ENCODE measurements at regions not wholly inside any gene's neighbourhood (a gene's known extent, or its start where the extent isn't known, plus 50 kb on each side); places are given as distances from the start of the nearest gene placed in this dataset.
"Not testable (repeated sequence)": the region's sequence is repeated elsewhere in the genome, so short reads cannot be mapped to it uniquely, and the experiment has no call there.

DNA sequence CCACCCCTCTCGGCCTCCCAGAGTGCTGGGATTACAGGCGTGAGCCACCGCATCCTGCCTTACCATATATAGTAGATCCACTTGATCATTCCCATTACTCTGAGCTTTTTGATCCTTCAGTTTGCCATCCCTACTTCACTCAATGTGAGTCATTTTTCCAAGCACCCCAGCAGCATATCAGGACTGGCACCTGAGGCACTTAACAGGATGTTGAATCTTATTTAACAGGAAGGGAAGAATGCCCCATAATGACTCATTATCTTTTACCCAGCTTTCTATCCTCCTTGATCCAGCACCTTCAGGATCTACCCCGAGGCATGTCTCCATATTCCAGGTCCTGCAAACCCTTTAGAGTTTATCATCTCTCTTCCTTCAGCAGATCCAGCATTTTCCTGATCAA, 84.9 kb upstream of the CMKLR1 start:
- Histone ChIP-seq H3K4me3 (ENCODE audit: low read depth, low read length, poor library complexity, severe bottlenecking) (no peak overlapping the region), H3K9me2 (ENCODE audit: low read depth, low read length) (no peaks in the 10 kb centered on the region), H3K4me1 (ENCODE audit: insufficient read depth, low read length, severe bottlenecking) (no peaks in the 10 kb centered on the region), H3K4me2 (ENCODE audit: low read length) (no peak overlapping the region), H3K9ac (ENCODE audit: low read length) (no peak overlapping the region), H3K36me3 (ENCODE audit: insufficient read depth, low read length) (no peaks in the 10 kb centered on the region), H2AFZ (ENCODE audit: low read length) (no peak overlapping the region), H3F3A (ENCODE audit: insufficient read depth, low read length) (no peaks in the 10 kb centered on the region), H3K27me3 (ENCODE audit: insufficient read depth, low read length) (no peaks in the 10 kb centered on the region), H3K79me2 (ENCODE audit: insufficient read depth, low read length) (no peaks in the 10 kb centered on the region), H3K9me3 (ENCODE audit: low read length) (no peaks in the 10 kb centered on the region), H4K20me1 (ENCODE audit: insufficient read depth, low read length) (no peaks in the 10 kb centered on the region), H3K27ac (ENCODE audit: low read depth, low read length, poor library complexity, severe bottlenecking) (no peak overlapping the region)
- TF ChIP-seq, protein P1, sequence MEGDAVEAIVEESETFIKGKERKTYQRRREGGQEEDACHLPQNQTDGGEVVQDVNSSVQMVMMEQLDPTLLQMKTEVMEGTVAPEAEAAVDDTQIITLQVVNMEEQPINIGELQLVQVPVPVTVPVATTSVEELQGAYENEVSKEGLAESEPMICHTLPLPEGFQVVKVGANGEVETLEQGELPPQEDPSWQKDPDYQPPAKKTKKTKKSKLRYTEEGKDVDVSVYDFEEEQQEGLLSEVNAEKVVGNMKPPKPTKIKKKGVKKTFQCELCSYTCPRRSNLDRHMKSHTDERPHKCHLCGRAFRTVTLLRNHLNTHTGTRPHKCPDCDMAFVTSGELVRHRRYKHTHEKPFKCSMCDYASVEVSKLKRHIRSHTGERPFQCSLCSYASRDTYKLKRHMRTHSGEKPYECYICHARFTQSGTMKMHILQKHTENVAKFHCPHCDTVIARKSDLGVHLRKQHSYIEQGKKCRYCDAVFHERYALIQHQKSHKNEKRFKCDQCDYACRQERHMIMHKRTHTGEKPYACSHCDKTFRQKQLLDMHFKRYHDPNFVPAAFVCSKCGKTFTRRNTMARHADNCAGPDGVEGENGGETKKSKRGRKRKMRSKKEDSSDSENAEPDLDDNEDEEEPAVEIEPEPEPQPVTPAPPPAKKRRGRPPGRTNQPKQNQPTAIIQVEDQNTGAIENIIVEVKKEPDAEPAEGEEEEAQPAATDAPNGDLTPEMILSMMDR (IDR thresholded peaks at IDR 0.05; ENCODE audit: low read length) = no peak
- no peak for TF ChIP-seq EZH2 (IDR thresholded peaks at IDR 0.05; ENCODE audit: borderline replicate concordance, low read length)

DNA sequence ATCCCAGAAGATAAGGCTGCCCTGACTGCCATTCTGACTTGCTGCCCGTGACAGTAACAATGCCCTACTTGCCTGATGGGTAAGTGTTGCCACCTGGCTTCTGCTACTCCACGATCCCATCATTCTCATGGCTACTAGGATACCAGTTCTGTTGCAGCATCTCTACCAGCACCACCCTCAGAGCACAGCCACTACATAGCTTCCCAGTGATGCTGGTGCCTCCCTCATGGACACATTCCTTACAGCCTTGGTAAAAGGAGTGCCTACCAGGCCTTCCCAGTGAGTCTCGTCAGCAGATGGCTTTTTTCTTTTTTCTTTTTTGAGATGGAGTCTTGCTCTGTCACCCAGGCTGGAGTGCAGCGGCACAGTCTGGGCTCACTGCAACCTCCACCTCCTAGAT, 84.4 kb upstream of the CMKLR1 start:
- no peak overlapping the region for H3K27ac ChIP-seq (ENCODE audit: low read depth, low read length, poor library complexity, severe bottlenecking)
- H3K4me3 ChIP-seq (ENCODE audit: low read depth, low read length, poor library complexity, severe bottlenecking) = no peak overlapping the region
- H3K9ac ChIP-seq (ENCODE audit: low read length) = no peak overlapping the region
- no peaks in the 10 kb centered on the region for H3K36me3 ChIP-seq (ENCODE audit: insufficient read depth, low read length)
- H3K4me1 ChIP-seq (ENCODE audit: insufficient read depth, low read length, severe bottlenecking) = no peaks in the 10 kb centered on the region
- H4K20me1 ChIP-seq (ENCODE audit: insufficient read depth, low read length) = no peaks in the 10 kb centered on the region
- no peak overlapping the region for H3K4me2 ChIP-seq (ENCODE audit: low read length)
- TF ChIP-seq, protein P1 (IDR thresholded peaks at IDR 0.05; ENCODE audit: low read length) = no peak
- TF ChIP-seq EZH2 (IDR thresholded peaks at IDR 0.05; ENCODE audit: borderline replicate concordance, low read length) = no peak
- no peaks in the 10 kb centered on the region for H3K9me3 ChIP-seq (ENCODE audit: low read length)
- H3K9me2 ChIP-seq (ENCODE audit: low read depth, low read length) = no peaks in the 10 kb centered on the region
- H2AFZ ChIP-seq (ENCODE audit: low read length) = no peak overlapping the region
- no peaks in the 10 kb centered on the region for H3K27me3 ChIP-seq (ENCODE audit: insufficient read depth, low read length)
- no peaks in the 10 kb centered on the region for H3F3A ChIP-seq (ENCODE audit: insufficient read depth, low read length)
- no peaks in the 10 kb centered on the region for H3K79me2 ChIP-seq (ENCODE audit: insufficient read depth, low read length)

DNA sequence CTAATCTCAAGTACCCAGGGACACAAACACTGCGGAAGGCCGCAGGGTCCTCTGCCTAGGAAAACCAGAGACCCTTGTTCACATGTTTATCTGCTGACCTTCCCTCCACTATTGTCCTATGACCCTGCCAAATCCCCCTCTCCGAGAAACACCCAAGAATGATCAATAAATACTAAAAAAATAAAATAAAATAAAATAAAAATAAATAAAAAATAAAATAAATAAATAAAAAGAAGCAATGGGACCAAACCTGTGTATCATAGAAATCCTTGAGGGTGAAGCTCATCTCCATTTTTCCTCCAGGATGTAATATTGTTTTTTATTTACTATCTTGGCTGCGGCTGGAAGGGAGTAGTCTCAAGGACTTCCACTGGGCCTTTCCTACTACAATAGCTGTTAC, 82.0 kb upstream of the CMKLR1 start:
- H3K27me3 ChIP-seq (ENCODE audit: insufficient read depth, low read length); H2AFZ ChIP-seq (ENCODE audit: low read length); H3K9me2 ChIP-seq (ENCODE audit: low read depth, low read length); H3K9me3 ChIP-seq (ENCODE audit: low read length); H3K27ac ChIP-seq (ENCODE audit: low read depth, low read length, poor library complexity, severe bottlenecking); H3F3A ChIP-seq (ENCODE audit: insufficient read depth, low read length); H3K4me1 ChIP-seq (ENCODE audit: insufficient read depth, low read length, severe bottlenecking); H3K4me3 ChIP-seq (ENCODE audit: low read depth, low read length, poor library complexity, severe bottlenecking); H3K36me3 ChIP-seq (ENCODE audit: insufficient read depth, low read length); H3K9ac ChIP-seq (ENCODE audit: low read length); H3K79me2 ChIP-seq (ENCODE audit: insufficient read depth, low read length); H3K4me2 ChIP-seq (ENCODE audit: low read length); H4K20me1 ChIP-seq (ENCODE audit: insufficient read depth, low read length): not testable (repeated sequence)

DNA sequence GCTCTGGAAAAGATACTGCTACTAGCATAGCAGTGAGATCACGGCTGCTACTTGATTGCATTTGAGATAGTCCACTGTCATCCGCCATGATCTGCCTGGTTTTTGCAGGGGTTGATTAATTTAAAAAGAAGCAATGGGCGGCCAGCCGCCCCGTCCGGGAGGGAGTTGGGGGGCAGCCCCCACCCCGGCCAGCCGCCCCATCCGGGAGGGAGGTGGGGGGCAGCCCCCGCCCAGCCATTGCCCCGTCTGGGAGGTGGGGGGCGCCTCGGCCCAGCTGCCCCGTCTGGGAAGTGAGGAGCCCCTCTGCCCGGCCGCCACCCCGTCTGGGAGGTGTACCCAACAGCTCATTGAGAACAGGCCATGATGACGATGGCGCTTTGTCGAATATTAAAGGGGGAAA, 81.3 kb upstream of the CMKLR1 start:
- H3K9me3 ChIP-seq (ENCODE audit: low read length); H2AFZ ChIP-seq (ENCODE audit: low read length); H3K9me2 ChIP-seq (ENCODE audit: low read depth, low read length); H3K4me1 ChIP-seq (ENCODE audit: insufficient read depth, low read length, severe bottlenecking); H3K36me3 ChIP-seq (ENCODE audit: insufficient read depth, low read length); H4K20me1 ChIP-seq (ENCODE audit: insufficient read depth, low read length); H3K27ac ChIP-seq (ENCODE audit: low read depth, low read length, poor library complexity, severe bottlenecking); H3F3A ChIP-seq (ENCODE audit: insufficient read depth, low read length); H3K79me2 ChIP-seq (ENCODE audit: insufficient read depth, low read length); H3K4me2 ChIP-seq (ENCODE audit: low read length); H3K4me3 ChIP-seq (ENCODE audit: low read depth, low read length, poor library complexity, severe bottlenecking); H3K9ac ChIP-seq (ENCODE audit: low read length); H3K27me3 ChIP-seq (ENCODE audit: insufficient read depth, low read length): not testable (repeated sequence)

All from OCI-LY1 (cell line).